SK-N-SH (cell line): ENCODE measurements at regions not wholly inside any gene's neighbourhood (a gene's known extent, or its start where the extent isn't known, plus 50 kb on each side); places are given as distances from the start of the nearest gene placed in this dataset.
A peak's percentile ranks its signal among the peaks of the same experiment; 100 is the strongest.

Experiments used
- CTCF ChIA-PET: fragments of 300-600, 350-600 bp; formaldehyde crosslinking; extraction: SDS; loops from one replicate; lab custom pipeline; 2021; lab: Yijun Ruan, JAX
- POLR2A ChIA-PET: fragments of 350-600 bp; sonication (Branson Sonifier 250); formaldehyde crosslinking; extraction: SDS; loops from one replicate; lab custom pipeline; 2020; ENCODE audit warnings: antibody characterized with exemption, inconsistent platforms; lab: Yijun Ruan, JAX
- DNase-seq: peaks from one replicate; pipeline ENCODE4 v3.0.0; 2012
- H2AFZ ChIP-seq: fragments of 200-600 bp; sonication (generic); 2 replicates; pipeline ENCODE4 v1.8.1; 2016; ENCODE audit warnings: antibody characterized with exemption, mild to moderate bottlenecking, low read depth
- H3F3A ChIP-seq: fragments of 200-600 bp; sonication (generic); replicated peaks from 2 replicates; pipeline ENCODE3; 2016; ENCODE audit warnings: antibody characterized with exemption, mild to moderate bottlenecking; ENCODE audit not compliant: insufficient read depth
- H3K27ac ChIP-seq, 2 experiments: fragments of 200-500 bp in 1 of 2; fragments of 200-600 bp in 1 of 2; sonication (Bioruptor generic) in 1 of 2; sonication (generic), shearing (Covaris generic) in 1 of 2; 2 replicates each; pipeline versions ENCODE4 v1.5.1 to v1.6.1; 2014 to 2016; ENCODE audit warnings: low read depth in 2 of 2, inconsistent platforms in 1 of 2, low read length in 1 of 2, mild to moderate bottlenecking in 1 of 2, mixed read lengths in 1 of 2
- H3K27me3 ChIP-seq: fragments of 200-600 bp; sonication (generic), shearing (Covaris generic); 2 replicates; pipeline ENCODE4 v1.6.1; 2016; ENCODE audit warnings: mixed run types; ENCODE audit not compliant: insufficient read depth
- H3K36me3 ChIP-seq, 2 experiments: fragments of 200-500 bp in 1 of 2; fragments of 200-600 bp in 1 of 2; sonication (Bioruptor generic) in 1 of 2; sonication (generic) in 1 of 2; replicated peaks in 1 of 2; 2 replicates each; pipeline versions ENCODE3 to v1.5.1; 2014 to 2016; ENCODE audit warnings: low read length in 1 of 2, mild to moderate bottlenecking in 1 of 2; ENCODE audit not compliant: insufficient read depth in 2 of 2, control insufficient read depth in 1 of 2
- H3K4me1 ChIP-seq, 2 experiments: fragments of 200-500 bp in 1 of 2; fragments of 200-600 bp in 1 of 2; sonication (Bioruptor generic) in 1 of 2; sonication (generic), shearing (Covaris generic) in 1 of 2; 2 replicates each; pipeline versions ENCODE4 v1.5.1 to v1.6.1; 2014 to 2016; ENCODE audit warnings: low read depth in 1 of 2, low read length in 1 of 2, mixed run types in 1 of 2; ENCODE audit not compliant: insufficient read depth in 2 of 2, control insufficient read depth in 1 of 2
- H3K4me2 ChIP-seq: fragments of 200-600 bp; sonication (generic), shearing (Covaris generic); 2 replicates; pipeline ENCODE4 v1.6.1; 2017; ENCODE audit warnings: mixed run types
- H3K4me3 ChIP-seq, 2 experiments: fragments of 200-500 bp in 1 of 2; fragments of 200-600 bp in 1 of 2; sonication (Bioruptor generic) in 1 of 2; sonication (generic), shearing (Covaris generic) in 1 of 2; 2 replicates each; pipeline versions ENCODE4 v1.5.1 to v1.8.1; 2014 to 2016; ENCODE audit warnings: low read depth in 2 of 2, inconsistent platforms in 1 of 2, low read length in 1 of 2, mild to moderate bottlenecking in 1 of 2, mixed read lengths in 1 of 2, moderate library complexity in 1 of 2
- H3K79me2 ChIP-seq: fragments of 200-600 bp; sonication (generic); 2 replicates; pipeline ENCODE4 v1.8.1; 2017; ENCODE audit warnings: mild to moderate bottlenecking; ENCODE audit not compliant: insufficient read depth
- H3K9ac ChIP-seq: fragments of 200-600 bp; sonication (generic); 2 replicates; pipeline ENCODE4 v1.6.1; 2017; ENCODE audit warnings: mixed run types
- H3K9me2 ChIP-seq: fragments of 200-600 bp; sonication (generic); 2 replicates; pipeline ENCODE4 v1.6.1; 2017; ENCODE audit warnings: mixed run types
- H3K9me3 ChIP-seq: fragments of 200-600 bp; sonication (generic); 2 replicates; pipeline ENCODE4 v1.6.1; 2017; ENCODE audit warnings: mixed run types, mild to moderate bottlenecking, moderate library complexity
- H4K20me1 ChIP-seq: fragments of 200-600 bp; sonication (generic); 2 replicates; pipeline ENCODE4 v1.6.1; 2017; ENCODE audit warnings: mild to moderate bottlenecking, mixed run types; ENCODE audit not compliant: insufficient read depth
- CTCF ChIP-seq: fragments of 200-600 bp; sonication (generic); IDR thresholded peaks from 2 replicates; pipeline ENCODE4 v1.6.1; 2017; ENCODE audit warnings: antibody characterized with exemption, mild to moderate bottlenecking, moderate library complexity
- ELF1 ChIP-seq: IDR thresholded peaks from 2 replicates; pipeline ENCODE4 v1.4.0; 2012
- FOSL2 ChIP-seq: IDR thresholded peaks from 2 replicates; pipeline ENCODE4 v1.4.0; 2012; ENCODE audit warnings: low read depth, mild to moderate bottlenecking, moderate library complexity, borderline replicate concordance
- IRF3 ChIP-seq: fragments of 150-350 bp; IDR thresholded peaks from 2 replicates; pipeline ENCODE4 v1.6.1; 2016; ENCODE audit warnings: mild to moderate bottlenecking, low read depth, low read length
- JUND ChIP-seq: IDR thresholded peaks from 2 replicates; pipeline ENCODE4 v1.4.0; 2012
- NRF1 ChIP-seq: IDR thresholded peaks from 2 replicates; pipeline ENCODE4 v1.6.1; 2012; ENCODE audit warnings: low read depth, mild to moderate bottlenecking, low read length
- POLR2AphosphoS5 ChIP-seq: IDR thresholded peaks from 2 replicates; pipeline ENCODE4 v1.6.1; 2012; ENCODE audit warnings: low read depth, low read length
- RAD21 ChIP-seq: IDR thresholded peaks from 2 replicates; pipeline ENCODE4 v1.6.1; 2012; ENCODE audit warnings: mild to moderate bottlenecking, low read length
- TAF1 ChIP-seq: IDR thresholded peaks from 2 replicates; pipeline ENCODE4 v1.6.1; 2012; ENCODE audit warnings: low read depth, mild to moderate bottlenecking, low read length, moderate library complexity, borderline replicate concordance
- WGBS: methylation state at CpG from one replicate; pipeline ENCODE4 v1.1.6; 2017; ENCODE audit warnings: low lambda C conversion rate; 5-methylcytosine and 5-hydroxymethylcytosine counted together
- TF ChIP-seq, protein P1 (sequence below): fragments of 150-350 bp; IDR thresholded peaks from 2 replicates; pipeline ENCODE4 v1.6.1; 2017; ENCODE audit warnings: antibody characterized with exemption, low read length, low read depth, borderline replicate concordance

DNA sequence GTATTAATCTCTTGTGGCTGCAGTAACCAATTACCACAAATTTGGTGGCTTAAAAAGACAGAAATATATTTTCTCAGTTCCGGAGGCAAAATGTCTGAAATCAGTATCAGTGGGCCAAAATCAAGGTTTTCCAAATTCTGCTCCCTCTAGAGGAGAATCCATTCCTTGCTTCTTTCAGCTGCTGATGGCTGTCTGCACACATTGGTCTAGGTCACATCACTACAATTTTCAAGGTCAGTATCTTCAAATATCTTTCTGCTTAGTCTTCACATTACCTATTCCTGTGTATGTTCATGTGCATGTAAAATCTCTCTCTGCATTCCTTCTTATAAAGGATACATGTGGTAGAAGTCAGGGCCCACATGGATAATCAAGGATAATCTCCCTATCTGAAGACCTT is 999.4 kb downstream of the KCNT2 start:
- Histone ChIP-seq H3K9me3 (no peaks in the 10 kb centered on the region; the same call in 1 of the 2 replicates), H3K27me3 (no peaks in the 10 kb centered on the region), H4K20me1 (no peaks in the 10 kb centered on the region), H3K9ac (no peak overlapping the region), H3K27ac (no peak overlapping the region), H3K4me3 (no peak overlapping the region), H3K4me1 (no peaks in the 10 kb centered on the region; a peak in 1 of 4 replicates), H3F3A (peaks cover 9% of the 10 kb centered on the region), H3K36me3 (no peaks in the 10 kb centered on the region), H3K4me2 (no peak overlapping the region), H2AFZ (no peak overlapping the region), H3K9me2 (no peaks in the 10 kb centered on the region), H3K79me2 (no peaks in the 10 kb centered on the region)
- TF ChIP-seq IRF3 (no peak), NRF1 (no peak), CTCF (peak; percentile 43), JUND (no peak), RAD21 (0 out of 2 replicates have a peak, but pooled peaks have one; percentile 10), POLR2AphosphoS5 (no peak)
- ChIA-PET CTCF (interaction anchor here (1.1 kb wide), 1 partner anchor 32 kb away, joined by 4 read pairs; no protein-coding TSS in a partner anchor), POLR2A (no interaction called here)
- WGBS: 83% methylated on average over 1 of the region's 1 CpG
- DNase-seq: no peak

GRCh38 chr1:195606483-195606882 is 1001.8 kb downstream of the KCNT2 start:
- POLR2A ChIA-PET: no interaction called here
- H3K4me3 ChIP-seq: no peak overlapping the region
- H3F3A ChIP-seq: peaks cover 15% of the 10 kb centered on the region
- 91% methylated on average over 1 of the region's 1 CpG for WGBS
- H3K4me1 ChIP-seq: no peaks in the 10 kb centered on the region; a peak in 1 of 4 replicates
- H3K9me2 ChIP-seq: no peaks in the 10 kb centered on the region
- TF ChIP-seq FOSL2 (no peak), ELF1 (no peak), TAF1 (no peak)
- TF ChIP-seq, protein P1, sequence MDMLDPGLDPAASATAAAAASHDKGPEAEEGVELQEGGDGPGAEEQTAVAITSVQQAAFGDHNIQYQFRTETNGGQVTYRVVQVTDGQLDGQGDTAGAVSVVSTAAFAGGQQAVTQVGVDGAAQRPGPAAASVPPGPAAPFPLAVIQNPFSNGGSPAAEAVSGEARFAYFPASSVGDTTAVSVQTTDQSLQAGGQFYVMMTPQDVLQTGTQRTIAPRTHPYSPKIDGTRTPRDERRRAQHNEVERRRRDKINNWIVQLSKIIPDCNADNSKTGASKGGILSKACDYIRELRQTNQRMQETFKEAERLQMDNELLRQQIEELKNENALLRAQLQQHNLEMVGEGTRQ: no peak
- no peaks in the 10 kb centered on the region for H4K20me1 ChIP-seq
- H3K9ac ChIP-seq: no peak overlapping the region
- H3K4me2 ChIP-seq: no peak overlapping the region
- H3K36me3 ChIP-seq: no peaks in the 10 kb centered on the region
- no peaks in the 10 kb centered on the region for H3K79me2 ChIP-seq
- H3K27ac ChIP-seq: no peak overlapping the region
- H2AFZ ChIP-seq: no peak overlapping the region
- CTCF ChIA-PET: no interaction called here
- DNase-seq: no peak
- no peaks in the 10 kb centered on the region for H3K27me3 ChIP-seq
- H3K9me3 ChIP-seq: no peaks in the 10 kb centered on the region; the same call in none of the 2 replicates
